Body of pancreas (tissue), 4 donors: ENCODE measurements at regions not wholly inside any gene's neighbourhood (a gene's known extent, or its start where the extent isn't known, plus 50 kb on each side); places are given as distances from the start of the nearest gene placed in this dataset.

Source experiments
- POLR2A ChIP-seq, 3 donors: fragments of 450-650 bp; IDR thresholded peaks; one replicate each; pipeline ENCODE4 v1.6.1; 2016; ENCODE audit warnings: antibody characterized with exemption in 3 of 3, mild to moderate bottlenecking in 2 of 3
- TF ChIP-seq, protein P1 (sequence below), 7 experiments: fragments of 450-650 bp in 4 of 7; fragments of 200-600 bp in 3 of 7; sonication (generic) in 3 of 7; IDR thresholded peaks; one replicate each; pipeline ENCODE4 v1.5.1; 2016 to 2019; ENCODE audit warnings: antibody characterized with exemption in 7 of 7

DNA sequence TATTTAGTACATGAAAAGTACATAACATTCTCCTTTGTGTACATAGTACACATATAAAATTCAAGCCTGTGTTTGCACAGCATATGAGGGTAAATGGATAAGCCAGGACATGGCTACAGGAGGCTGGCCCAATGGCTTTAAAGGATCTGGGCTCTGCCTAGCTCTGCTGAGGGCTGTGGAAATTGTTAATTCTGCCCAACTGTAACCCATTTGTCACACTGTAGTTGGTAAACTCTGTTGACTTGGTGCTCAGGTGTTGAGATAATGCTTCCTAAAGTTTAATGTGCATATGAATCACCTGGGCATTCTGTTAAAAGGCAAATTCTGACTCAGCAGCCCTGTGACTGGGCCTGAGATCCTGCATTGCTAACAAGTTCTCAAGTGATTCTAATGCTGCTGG lies 196.5 kb upstream of the ZPLD1 start:
- TF ChIP-seq, protein P1, sequence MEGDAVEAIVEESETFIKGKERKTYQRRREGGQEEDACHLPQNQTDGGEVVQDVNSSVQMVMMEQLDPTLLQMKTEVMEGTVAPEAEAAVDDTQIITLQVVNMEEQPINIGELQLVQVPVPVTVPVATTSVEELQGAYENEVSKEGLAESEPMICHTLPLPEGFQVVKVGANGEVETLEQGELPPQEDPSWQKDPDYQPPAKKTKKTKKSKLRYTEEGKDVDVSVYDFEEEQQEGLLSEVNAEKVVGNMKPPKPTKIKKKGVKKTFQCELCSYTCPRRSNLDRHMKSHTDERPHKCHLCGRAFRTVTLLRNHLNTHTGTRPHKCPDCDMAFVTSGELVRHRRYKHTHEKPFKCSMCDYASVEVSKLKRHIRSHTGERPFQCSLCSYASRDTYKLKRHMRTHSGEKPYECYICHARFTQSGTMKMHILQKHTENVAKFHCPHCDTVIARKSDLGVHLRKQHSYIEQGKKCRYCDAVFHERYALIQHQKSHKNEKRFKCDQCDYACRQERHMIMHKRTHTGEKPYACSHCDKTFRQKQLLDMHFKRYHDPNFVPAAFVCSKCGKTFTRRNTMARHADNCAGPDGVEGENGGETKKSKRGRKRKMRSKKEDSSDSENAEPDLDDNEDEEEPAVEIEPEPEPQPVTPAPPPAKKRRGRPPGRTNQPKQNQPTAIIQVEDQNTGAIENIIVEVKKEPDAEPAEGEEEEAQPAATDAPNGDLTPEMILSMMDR (IDR thresholded peaks at IDR 0.05): no peak
- TF ChIP-seq POLR2A (IDR thresholded peaks at IDR 0.05): no peak
